ENCODE measurements at regions not wholly inside any gene's neighbourhood (a gene's known extent, or its start where the extent isn't known, plus 50 kb on each side); places are given as distances from the start of the nearest gene placed in this dataset.

GRCh38 chr16:75916451-75916850 lies 190.2 kb upstream of the CPHXL start:
- no peak for DNase-seq
- Mint-ChIP-seq H3K4me1 (ENCODE audit: low read depth) (no peaks in the 10 kb centered on the region), H3K9me3 (peaks cover 38% of the 10 kb centered on the region), H3K36me3 (ENCODE audit: low read depth) (no peaks in the 10 kb centered on the region), H3K27ac (no peak overlapping the region), H3K4me3 (no peak overlapping the region), H3K27me3 (ENCODE audit: insufficient read depth) (no peaks in the 10 kb centered on the region)
- no peak for TF ChIP-seq CTCF (IDR thresholded peaks at IDR 0.05)

GRCh38 chr16:75918109-75918508 lies 191.8 kb upstream of the CPHXL start:
- no peak for DNase-seq

GRCh38 chr16:75919664-75920063 lies 193.4 kb upstream of the CPHXL start:
- no peaks in the 10 kb centered on the region for H3K4me1 Mint-ChIP-seq (ENCODE audit: low read depth)
- H3K27me3 Mint-ChIP-seq (ENCODE audit: insufficient read depth): no peaks in the 10 kb centered on the region
- no peaks in the 10 kb centered on the region for H3K36me3 Mint-ChIP-seq (ENCODE audit: low read depth)
- DNase-seq: no peak
- peaks cover 44% of the 10 kb centered on the region for H3K9me3 Mint-ChIP-seq
- H3K4me3 Mint-ChIP-seq: no peak overlapping the region
- no peak overlapping the region for H3K27ac Mint-ChIP-seq
- no peak for TF ChIP-seq CTCF (IDR thresholded peaks at IDR 0.05)

More at GRCh38 chr16:75918109-75918508, 191.8 kb upstream of the CPHXL start:
- Mint-ChIP-seq H3K27me3 (ENCODE audit: insufficient read depth) (no peaks in the 10 kb centered on the region), H3K36me3 (ENCODE audit: low read depth) (no peaks in the 10 kb centered on the region), H3K27ac (no peak overlapping the region), H3K4me1 (ENCODE audit: low read depth) (no peaks in the 10 kb centered on the region), H3K9me3 (peaks cover 40% of the 10 kb centered on the region), H3K4me3 (no peak overlapping the region)
- no peak for TF ChIP-seq CTCF (IDR thresholded peaks at IDR 0.05)

- Mint-ChIP-seq H3K9me3 (peaks cover 41% of the 10 kb centered on the region), H3K36me3 (ENCODE audit: low read depth) (no peaks in the 10 kb centered on the region), H3K4me1 (ENCODE audit: low read depth) (no peaks in the 10 kb centered on the region), H3K27ac (no peak overlapping the region), H3K4me3 (no peak overlapping the region), H3K27me3 (ENCODE audit: insufficient read depth) (no peaks in the 10 kb centered on the region)
- no peak for TF ChIP-seq CTCF (IDR thresholded peaks at IDR 0.05)
- no peak for DNase-seq
Measured at GRCh38 chr16:75921281-75921680, 195.0 kb upstream of the CPHXL start.

GRCh38 chr16:75922250-75922649 lies 196.0 kb upstream of the CPHXL start:
- no peaks in the 10 kb centered on the region for H3K4me1 Mint-ChIP-seq (ENCODE audit: low read depth)
- H3K36me3 Mint-ChIP-seq (ENCODE audit: low read depth): no peaks in the 10 kb centered on the region
- H3K4me3 Mint-ChIP-seq: no peak overlapping the region
- TF ChIP-seq CTCF (IDR thresholded peaks at IDR 0.05): no peak
- H3K27ac Mint-ChIP-seq: no peak overlapping the region
- H3K9me3 Mint-ChIP-seq: peaks cover 35% of the 10 kb centered on the region
- H3K27me3 Mint-ChIP-seq (ENCODE audit: insufficient read depth): no peaks in the 10 kb centered on the region
- DNase-seq: no peak

- Mint-ChIP-seq H3K9me3 (peaks cover 47% of the 10 kb centered on the region), H3K27me3 (ENCODE audit: insufficient read depth) (no peaks in the 10 kb centered on the region), H3K27ac (no peak overlapping the region), H3K4me3 (no peak overlapping the region), H3K4me1 (ENCODE audit: low read depth) (no peaks in the 10 kb centered on the region), H3K36me3 (ENCODE audit: low read depth) (no peaks in the 10 kb centered on the region)
- DNase-seq: no peak
- no peak for TF ChIP-seq CTCF (IDR thresholded peaks at IDR 0.05)
Measured at GRCh38 chr16:75924397-75924796, 198.1 kb upstream of the CPHXL start.

Measured in HFFc6 (cell line).